ENCODE measurements at regions not wholly inside any gene's neighbourhood (a gene's known extent, or its start where the extent isn't known, plus 50 kb on each side); places are given as distances from the start of the nearest gene placed in this dataset.

DNA sequence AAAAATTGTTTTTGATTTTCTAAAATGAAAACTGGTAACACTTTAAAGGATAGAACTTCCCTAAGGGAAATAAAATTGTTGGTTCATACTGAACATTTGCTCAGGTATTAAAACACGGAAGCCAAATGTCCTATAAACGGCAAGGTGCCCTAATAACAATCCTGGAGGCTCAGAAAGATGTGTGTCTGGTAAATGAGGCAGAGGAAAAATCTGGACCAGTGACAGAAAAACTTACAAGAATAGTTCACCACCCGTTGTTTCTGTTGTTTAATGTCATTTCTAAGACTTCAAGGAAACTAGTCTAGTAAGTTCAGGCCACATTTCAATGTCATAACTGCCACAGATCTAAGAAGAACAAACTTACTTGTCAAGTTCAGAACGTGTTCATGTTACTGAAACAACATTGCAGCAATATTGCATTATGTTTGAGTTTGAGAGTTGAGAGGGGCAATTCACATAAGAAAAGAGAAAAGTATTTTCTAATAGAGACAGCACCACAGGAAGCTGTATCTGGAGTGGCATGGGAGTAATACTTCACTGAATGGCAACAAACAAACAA lies 476.6 kb downstream of the GRXCR1 start:
- H3K9me1 ChIP-seq (ENCODE audit: control insufficient read depth, extremely low read depth, insufficient read depth, low read length): no peaks in the 10 kb centered on the region
- H3K9ac ChIP-seq (ENCODE audit: control insufficient read depth, extremely low read depth, insufficient read depth, low read length): no peak overlapping the region
- no peaks in the 10 kb centered on the region for H4K20me1 ChIP-seq (ENCODE audit: control insufficient read depth, extremely low read depth, insufficient read depth, low read length)
- H3K36me3 ChIP-seq (ENCODE audit: control insufficient read depth in 2 of 2, extremely low read depth in 1 of 2, insufficient read depth in 2 of 2, low read length in 2 of 2): no peaks in the 10 kb centered on the region
- H3K27ac ChIP-seq (ENCODE audit: control insufficient read depth, insufficient read depth, low read length): no peak overlapping the region
- no peaks in the 10 kb centered on the region for H3K79me2 ChIP-seq (ENCODE audit: control insufficient read depth, insufficient read depth, low read length)
- TF ChIP-seq, protein P1, sequence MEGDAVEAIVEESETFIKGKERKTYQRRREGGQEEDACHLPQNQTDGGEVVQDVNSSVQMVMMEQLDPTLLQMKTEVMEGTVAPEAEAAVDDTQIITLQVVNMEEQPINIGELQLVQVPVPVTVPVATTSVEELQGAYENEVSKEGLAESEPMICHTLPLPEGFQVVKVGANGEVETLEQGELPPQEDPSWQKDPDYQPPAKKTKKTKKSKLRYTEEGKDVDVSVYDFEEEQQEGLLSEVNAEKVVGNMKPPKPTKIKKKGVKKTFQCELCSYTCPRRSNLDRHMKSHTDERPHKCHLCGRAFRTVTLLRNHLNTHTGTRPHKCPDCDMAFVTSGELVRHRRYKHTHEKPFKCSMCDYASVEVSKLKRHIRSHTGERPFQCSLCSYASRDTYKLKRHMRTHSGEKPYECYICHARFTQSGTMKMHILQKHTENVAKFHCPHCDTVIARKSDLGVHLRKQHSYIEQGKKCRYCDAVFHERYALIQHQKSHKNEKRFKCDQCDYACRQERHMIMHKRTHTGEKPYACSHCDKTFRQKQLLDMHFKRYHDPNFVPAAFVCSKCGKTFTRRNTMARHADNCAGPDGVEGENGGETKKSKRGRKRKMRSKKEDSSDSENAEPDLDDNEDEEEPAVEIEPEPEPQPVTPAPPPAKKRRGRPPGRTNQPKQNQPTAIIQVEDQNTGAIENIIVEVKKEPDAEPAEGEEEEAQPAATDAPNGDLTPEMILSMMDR (optimal IDR thresholded peaks at IDR 0.05 in 1 of 3, IDR thresholded peaks at IDR 0.05 in 1 of 3, conservative IDR thresholded peaks at IDR 0.05 in 1 of 3; ENCODE audit: extremely low read depth in 1 of 3, insufficient read depth in 2 of 3, low read length in 3 of 3): no peak
- TF ChIP-seq EZH2 (IDR thresholded peaks at IDR 0.05; ENCODE audit: low read length): no peak
- dilution Hi-C loops (cut with MboI; ENCODE audit: extremely low pct_ligation_motif_present, low sequenced_read_pairs): no loop called here
- no peaks in the 10 kb centered on the region for H3K27me3 ChIP-seq (ENCODE audit: control insufficient read depth, extremely low read depth, insufficient read depth, low read length)
- H2AFZ ChIP-seq (ENCODE audit: control insufficient read depth, low read length): no peak overlapping the region
- no peaks in the 10 kb centered on the region for H3K4me1 ChIP-seq (ENCODE audit: control insufficient read depth, extremely low read depth, insufficient read depth, low read length)
- no peak overlapping the region for H3K4me2 ChIP-seq (ENCODE audit: control insufficient read depth, extremely low read depth, insufficient read depth, low read depth, low read length)
- FAIRE-seq: no peak
- H3K4me3 ChIP-seq (ENCODE audit: control insufficient read depth in 2 of 3, extremely low read depth in 1 of 3, insufficient read depth in 2 of 3, low read depth in 1 of 3, low read length in 3 of 3): no peak overlapping the region
- no peaks in the 10 kb centered on the region for H3K9me3 ChIP-seq (ENCODE audit: control insufficient read depth, low read depth, low read length)
- no peak for DNase-seq (ENCODE audit: low read depth, low spot score)

DNA sequence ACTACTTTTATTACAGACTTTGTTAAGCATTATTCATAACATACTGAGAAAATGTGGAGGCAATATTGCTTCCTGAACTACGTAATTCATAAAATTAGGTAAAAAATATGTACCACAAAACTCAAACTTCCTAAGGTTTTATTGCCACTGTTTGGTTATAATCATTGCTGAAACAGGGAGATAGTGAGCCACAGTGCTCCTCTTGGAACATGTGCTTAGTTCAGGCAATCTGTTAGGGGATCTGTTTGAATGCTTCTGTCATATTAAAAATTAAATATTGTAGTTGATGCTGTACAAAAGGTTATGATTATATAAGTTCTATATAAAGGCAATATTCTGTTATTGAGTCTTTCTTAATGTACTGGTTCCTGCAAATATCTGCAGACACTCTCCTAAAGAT lies 480.7 kb downstream of the GRXCR1 start:
- no peaks in the 10 kb centered on the region for H3K36me3 ChIP-seq (ENCODE audit: control insufficient read depth in 2 of 2, extremely low read depth in 1 of 2, insufficient read depth in 2 of 2, low read length in 2 of 2)
- FAIRE-seq (no peak), DNase-seq (ENCODE audit: low read depth, low spot score) (no peak)
- no peak overlapping the region for H2AFZ ChIP-seq (ENCODE audit: control insufficient read depth, low read length)
- no peak overlapping the region for H3K4me2 ChIP-seq (ENCODE audit: control insufficient read depth, extremely low read depth, insufficient read depth, low read depth, low read length)
- no peaks in the 10 kb centered on the region for H4K20me1 ChIP-seq (ENCODE audit: control insufficient read depth, extremely low read depth, insufficient read depth, low read length)
- no peak overlapping the region for H3K4me3 ChIP-seq (ENCODE audit: control insufficient read depth in 2 of 3, extremely low read depth in 1 of 3, insufficient read depth in 2 of 3, low read depth in 1 of 3, low read length in 3 of 3)
- H3K27ac ChIP-seq (ENCODE audit: control insufficient read depth, insufficient read depth, low read length): no peak overlapping the region
- no peaks in the 10 kb centered on the region for H3K4me1 ChIP-seq (ENCODE audit: control insufficient read depth, extremely low read depth, insufficient read depth, low read length)
- no peak overlapping the region for H3K9ac ChIP-seq (ENCODE audit: control insufficient read depth, extremely low read depth, insufficient read depth, low read length)
- TF ChIP-seq, protein P1 (optimal IDR thresholded peaks at IDR 0.05 in 1 of 3, IDR thresholded peaks at IDR 0.05 in 1 of 3, conservative IDR thresholded peaks at IDR 0.05 in 1 of 3; ENCODE audit: extremely low read depth in 1 of 3, insufficient read depth in 2 of 3, low read length in 3 of 3): no peak
- TF ChIP-seq EZH2 (IDR thresholded peaks at IDR 0.05; ENCODE audit: low read length): no peak
- dilution Hi-C loops (cut with MboI; ENCODE audit: extremely low pct_ligation_motif_present, low sequenced_read_pairs): no loop called here
- no peaks in the 10 kb centered on the region for H3K79me2 ChIP-seq (ENCODE audit: control insufficient read depth, insufficient read depth, low read length)
- H3K9me3 ChIP-seq (ENCODE audit: control insufficient read depth, low read depth, low read length): no peaks in the 10 kb centered on the region
- no peaks in the 10 kb centered on the region for H3K9me1 ChIP-seq (ENCODE audit: control insufficient read depth, extremely low read depth, insufficient read depth, low read length)
- H3K27me3 ChIP-seq (ENCODE audit: control insufficient read depth, extremely low read depth, insufficient read depth, low read length): no peaks in the 10 kb centered on the region

Measured in keratinocyte (primary cell).